ENCODE measurements at regions not wholly inside any gene's neighbourhood (a gene's known extent, or its start where the extent isn't known, plus 50 kb on each side); places are given as distances from the start of the nearest gene placed in this dataset.

GRCh38 chr2:198232281-198232680, 427.9 kb downstream of the PLCL1 start:
- TF ChIP-seq TAF1 (IDR thresholded peaks at IDR 0.05; ENCODE audit: low read depth, low read length) (no peak), POLR2A (IDR thresholded peaks at IDR 0.05; ENCODE audit: low read depth, low read length) (no peak), POLR2AphosphoS5 (IDR thresholded peaks at IDR 0.05; ENCODE audit: low read depth, low read length) (no peak), SPI1 (IDR thresholded peaks at IDR 0.05; ENCODE audit: low read depth, low read length) (no peak), POU2F2 (IDR thresholded peaks at IDR 0.05; ENCODE audit: low read depth, low read length) (no peak)

All from GM12891 (cell line).